KMS-11 (cell line): ENCODE measurements at regions not wholly inside any gene's neighbourhood (a gene's known extent, or its start where the extent isn't known, plus 50 kb on each side); places are given as distances from the start of the nearest gene placed in this dataset.

Experiments
- H2AFZ ChIP-seq: fragments of 200-600 bp; sonication (generic); 2 replicates; pipeline ENCODE4 v1.6.1; 2016; ENCODE audit warnings: antibody characterized with exemption, mixed run types, low read depth
- H3K27ac ChIP-seq: fragments of 200-600 bp; sonication (generic); 2 replicates; pipeline ENCODE4 v1.6.1; 2016; ENCODE audit warnings: mild to moderate bottlenecking, mixed run types
- H3K27me3 ChIP-seq: fragments of 200-600 bp; sonication (generic); 2 replicates; pipeline ENCODE4 v1.6.1; 2017; ENCODE audit warnings: mild to moderate bottlenecking, low read depth, mixed run types, moderate library complexity; ENCODE audit not compliant: insufficient read depth
- H3K36me3 ChIP-seq: fragments of 200-600 bp; sonication (generic); 2 replicates; pipeline ENCODE4 v1.6.1; 2017; ENCODE audit warnings: mild to moderate bottlenecking, mixed run types; ENCODE audit not compliant: insufficient read depth
- H3K4me1 ChIP-seq: fragments of 200-600 bp; sonication (generic); 2 replicates; pipeline ENCODE4 v1.6.1; 2016; ENCODE audit warnings: mild to moderate bottlenecking, low read depth, mixed run types; ENCODE audit not compliant: poor library complexity, severe bottlenecking
- H3K4me2 ChIP-seq: fragments of 200-600 bp; sonication (generic); 2 replicates; pipeline ENCODE4 v1.7.0; 2016; ENCODE audit warnings: mild to moderate bottlenecking, mixed run types
- H3K4me3 ChIP-seq: fragments of 200-600 bp; sonication (generic); IDR thresholded peaks from 2 replicates; pipeline ENCODE4 v1.6.1; 2017; ENCODE audit warnings: low read depth, low read length, mixed read lengths; ENCODE audit not compliant: insufficient read depth
- H3K79me2 ChIP-seq: fragments of 200-600 bp; sonication (generic); 2 replicates; pipeline ENCODE4 v1.6.1; 2016; ENCODE audit warnings: low read depth, mixed run types; ENCODE audit not compliant: insufficient read depth
- H3K9ac ChIP-seq: fragments of 200-600 bp; sonication (generic); 2 replicates; pipeline ENCODE4 v1.6.1; 2016; ENCODE audit warnings: mild to moderate bottlenecking, mixed run types
- H4K20me1 ChIP-seq: fragments of 200-600 bp; sonication (generic); 2 replicates; pipeline ENCODE4 v1.6.1; 2016; ENCODE audit warnings: mild to moderate bottlenecking, mixed run types; ENCODE audit not compliant: insufficient read depth
- TF ChIP-seq, protein P1 (sequence below): fragments of 200-600 bp; sonication (generic); conservative IDR thresholded peaks from 2 replicates; pipeline ENCODE4 v1.6.1; 2017; ENCODE audit warnings: low read depth, mild to moderate bottlenecking, antibody characterized with exemption, low read length, moderate library complexity, mixed read lengths

DNA sequence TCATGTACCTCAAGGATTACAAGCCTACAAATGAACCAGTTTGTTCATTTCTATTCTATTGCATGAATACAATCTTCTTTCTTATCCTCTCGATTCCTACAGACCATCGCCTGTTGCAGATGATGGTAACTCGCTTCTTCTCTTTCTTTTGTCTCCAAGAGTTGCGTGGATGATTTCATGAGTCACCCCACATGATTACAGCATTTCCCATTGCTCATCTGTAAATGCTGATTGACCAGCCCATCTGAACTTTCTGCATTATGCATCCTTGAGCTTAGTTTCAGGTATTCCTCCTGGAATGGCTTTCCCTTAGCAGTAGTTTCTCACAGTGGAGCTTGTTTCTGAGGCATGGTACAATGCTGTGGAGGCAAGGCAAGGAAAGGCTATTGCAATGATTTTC, 109.6 kb upstream of the TOPAZ1 start:
- TF ChIP-seq, protein P1, sequence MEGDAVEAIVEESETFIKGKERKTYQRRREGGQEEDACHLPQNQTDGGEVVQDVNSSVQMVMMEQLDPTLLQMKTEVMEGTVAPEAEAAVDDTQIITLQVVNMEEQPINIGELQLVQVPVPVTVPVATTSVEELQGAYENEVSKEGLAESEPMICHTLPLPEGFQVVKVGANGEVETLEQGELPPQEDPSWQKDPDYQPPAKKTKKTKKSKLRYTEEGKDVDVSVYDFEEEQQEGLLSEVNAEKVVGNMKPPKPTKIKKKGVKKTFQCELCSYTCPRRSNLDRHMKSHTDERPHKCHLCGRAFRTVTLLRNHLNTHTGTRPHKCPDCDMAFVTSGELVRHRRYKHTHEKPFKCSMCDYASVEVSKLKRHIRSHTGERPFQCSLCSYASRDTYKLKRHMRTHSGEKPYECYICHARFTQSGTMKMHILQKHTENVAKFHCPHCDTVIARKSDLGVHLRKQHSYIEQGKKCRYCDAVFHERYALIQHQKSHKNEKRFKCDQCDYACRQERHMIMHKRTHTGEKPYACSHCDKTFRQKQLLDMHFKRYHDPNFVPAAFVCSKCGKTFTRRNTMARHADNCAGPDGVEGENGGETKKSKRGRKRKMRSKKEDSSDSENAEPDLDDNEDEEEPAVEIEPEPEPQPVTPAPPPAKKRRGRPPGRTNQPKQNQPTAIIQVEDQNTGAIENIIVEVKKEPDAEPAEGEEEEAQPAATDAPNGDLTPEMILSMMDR = no peak
- no peak overlapping the region for H3K9ac ChIP-seq
- no peak overlapping the region for H3K4me3 ChIP-seq
- H4K20me1 ChIP-seq = no peaks in the 10 kb centered on the region
- H2AFZ ChIP-seq = no peak overlapping the region
- no peak overlapping the region for H3K4me2 ChIP-seq
- H3K79me2 ChIP-seq = no peaks in the 10 kb centered on the region
- no peaks in the 10 kb centered on the region for H3K36me3 ChIP-seq
- no peaks in the 10 kb centered on the region for H3K27me3 ChIP-seq
- no peak overlapping the region for H3K27ac ChIP-seq
- peaks cover 10% of the 10 kb centered on the region for H3K4me1 ChIP-seq

DNA sequence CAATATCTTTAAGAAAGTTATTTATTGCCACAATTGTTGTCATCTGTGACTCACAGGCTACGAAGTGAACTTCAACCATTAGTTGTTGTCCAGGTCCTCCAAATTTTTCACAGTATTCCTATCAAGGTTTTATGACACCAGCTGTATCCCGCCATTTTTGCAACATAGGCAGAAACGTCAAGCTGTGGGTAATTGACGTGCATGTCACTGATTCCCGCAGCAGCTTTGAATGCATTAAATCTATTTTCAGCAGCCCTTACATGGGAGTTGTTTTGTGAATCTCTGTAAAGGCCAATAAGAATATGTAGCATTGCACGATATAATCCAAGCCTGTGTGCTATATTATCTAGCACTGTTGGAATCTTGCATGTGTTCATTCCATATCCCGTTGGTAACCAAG, 109.1 kb upstream of the TOPAZ1 start:
- H4K20me1 ChIP-seq = no peaks in the 10 kb centered on the region
- peaks cover 10% of the 10 kb centered on the region for H3K4me1 ChIP-seq
- no peak overlapping the region for H3K4me2 ChIP-seq
- no peak overlapping the region for H3K27ac ChIP-seq
- TF ChIP-seq, protein P1 = no peak
- H3K9ac ChIP-seq = no peak overlapping the region
- no peak overlapping the region for H2AFZ ChIP-seq
- H3K36me3 ChIP-seq = no peaks in the 10 kb centered on the region
- no peak overlapping the region for H3K4me3 ChIP-seq
- no peaks in the 10 kb centered on the region for H3K79me2 ChIP-seq
- H3K27me3 ChIP-seq = no peaks in the 10 kb centered on the region

DNA sequence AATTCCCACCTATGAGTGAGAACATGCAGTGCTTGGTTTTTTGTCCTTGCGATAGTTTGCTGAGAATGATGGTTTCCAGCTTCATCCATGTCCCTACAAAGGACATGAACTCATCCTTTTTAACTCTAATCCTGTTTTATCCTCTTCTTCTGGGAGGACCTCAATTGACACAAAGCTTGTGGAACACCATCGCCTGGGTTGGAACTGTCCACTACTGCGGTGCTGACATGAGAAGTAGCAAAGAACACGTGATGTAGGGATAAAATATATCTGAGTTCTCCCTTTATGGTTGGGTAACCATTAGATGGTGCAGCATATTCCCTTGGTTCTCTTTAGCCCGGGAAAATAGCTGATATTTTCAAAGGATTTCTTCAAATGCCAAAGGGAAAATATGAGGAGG, 105.3 kb upstream of the TOPAZ1 start:
- H3K9ac ChIP-seq = no peak overlapping the region
- no peaks in the 10 kb centered on the region for H3K4me1 ChIP-seq
- TF ChIP-seq, protein P1 = no peak
- no peak overlapping the region for H3K27ac ChIP-seq
- H2AFZ ChIP-seq = no peak overlapping the region
- H3K4me2 ChIP-seq = no peak overlapping the region
- H4K20me1 ChIP-seq = no peaks in the 10 kb centered on the region
- H3K4me3 ChIP-seq = no peak overlapping the region
- H3K27me3 ChIP-seq = no peaks in the 10 kb centered on the region
- no peaks in the 10 kb centered on the region for H3K36me3 ChIP-seq
- H3K79me2 ChIP-seq = no peaks in the 10 kb centered on the region

DNA sequence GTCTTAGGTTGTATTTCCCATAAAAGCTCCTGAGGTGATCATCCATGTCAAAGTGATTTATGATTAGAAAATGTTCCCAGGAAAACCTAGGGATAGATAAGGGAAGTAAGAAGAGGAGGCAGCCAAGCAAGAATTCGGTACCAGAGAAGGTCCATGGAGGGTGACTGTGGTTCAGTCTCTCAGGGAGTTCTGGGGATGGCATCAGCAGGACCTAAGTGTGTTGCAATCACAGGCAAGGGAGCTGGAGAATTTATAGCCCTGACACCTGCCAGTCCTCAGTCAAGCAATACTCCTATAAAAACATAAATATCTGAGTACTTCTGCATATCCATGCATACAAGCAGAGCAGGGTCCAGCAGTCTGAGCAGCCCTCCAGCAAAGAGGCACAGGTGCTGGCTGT, 95.6 kb upstream of the TOPAZ1 start:
- Histone ChIP-seq H3K27ac (no peak overlapping the region), H3K9ac (no peak overlapping the region), H3K27me3 (no peaks in the 10 kb centered on the region), H3K4me2 (no peak overlapping the region), H4K20me1 (no peaks in the 10 kb centered on the region), H3K4me1 (no peaks in the 10 kb centered on the region), H3K4me3 (no peak overlapping the region), H3K79me2 (no peaks in the 10 kb centered on the region), H3K36me3 (no peaks in the 10 kb centered on the region), H2AFZ (no peak overlapping the region)
- TF ChIP-seq, protein P1 = no peak
